RWPE2 (cell line): ENCODE measurements at regions not wholly inside any gene's neighbourhood (a gene's known extent, or its start where the extent isn't known, plus 50 kb on each side); places are given as distances from the start of the nearest gene placed in this dataset.

Experiments
- ATAC-seq: fragments of 200-7000 bp; cut with Tn5 transposase; 3 replicates; pipeline ENCODE4 v1.9.1; 2021; ENCODE audit warnings: low read depth
- DNase-seq: peaks from one replicate; pipeline ENCODE4 v3.0.0-alpha.2; 2020; ENCODE audit warnings: low spot score
- H3K27ac ChIP-seq: fragments of 450-650 bp; 2 replicates; pipeline ENCODE4 v1.5.1; 2017; ENCODE audit warnings: mild to moderate bottlenecking; ENCODE audit not compliant: poor library complexity, severe bottlenecking
- H3K27me3 ChIP-seq: fragments of 250-450 bp; sonication (Bioruptor Pico); 2 replicates; pipeline ENCODE4 v1.5.1; 2021; ENCODE audit warnings: mild to moderate bottlenecking, moderate library complexity; ENCODE audit not compliant: insufficient read depth, poor library complexity, severe bottlenecking
- H3K36me3 ChIP-seq: fragments of 250-450 bp; sonication (Bioruptor Pico); 2 replicates; pipeline ENCODE4 v1.5.1; 2020; ENCODE audit warnings: low read depth, mild to moderate bottlenecking, moderate library complexity
- H3K4me1 ChIP-seq: fragments of 250-450 bp; sonication (Bioruptor Pico); 2 replicates; pipeline ENCODE4 v1.5.1; 2021; ENCODE audit warnings: mild to moderate bottlenecking, moderate library complexity; ENCODE audit not compliant: insufficient read depth, poor library complexity, severe bottlenecking
- H3K4me3 ChIP-seq: fragments of 250-450 bp; sonication (Bioruptor Pico); 2 replicates; pipeline ENCODE4 v1.5.1; 2021; ENCODE audit warnings: mild to moderate bottlenecking, moderate library complexity; ENCODE audit not compliant: severe bottlenecking
- H3K9me3 ChIP-seq: fragments of 250-450 bp; sonication (Bioruptor Pico); 2 replicates; pipeline ENCODE4 v1.5.1; 2021; ENCODE audit warnings: mild to moderate bottlenecking, moderate library complexity; ENCODE audit not compliant: severe bottlenecking
- TF ChIP-seq, protein P1 (sequence below): fragments of 450-650 bp; IDR thresholded peaks from one replicate; pipeline ENCODE4 v1.5.1; 2017; ENCODE audit warnings: mild to moderate bottlenecking, moderate library complexity; ENCODE audit not compliant: poor library complexity, severe bottlenecking

DNA sequence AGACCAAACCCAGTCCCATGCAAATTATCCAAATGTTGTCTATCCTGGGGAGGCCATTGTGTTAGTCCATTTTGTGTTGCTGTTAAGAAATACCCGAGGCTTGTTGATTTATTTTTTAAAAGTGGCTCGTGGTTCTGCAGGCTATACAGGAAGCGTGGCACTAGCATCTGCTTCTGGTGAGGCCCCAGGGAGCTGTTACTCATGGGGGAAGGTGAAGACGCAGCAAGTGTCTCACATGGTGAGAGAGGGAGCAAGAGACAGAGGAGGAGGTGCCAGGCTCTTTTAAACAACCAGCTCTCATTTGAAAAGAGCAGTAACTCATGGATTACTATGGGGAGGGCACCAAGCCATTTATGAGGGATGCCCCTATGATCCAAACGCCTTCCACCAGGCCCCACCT lies 80.3 kb upstream of the ARL4C start:
- H3K36me3 ChIP-seq: no peaks in the 10 kb centered on the region
- H3K27me3 ChIP-seq: no peaks in the 10 kb centered on the region
- H3K4me1 ChIP-seq: no peaks in the 10 kb centered on the region
- ATAC-seq (no peak), DNase-seq (no peak)
- no peak overlapping the region for H3K4me3 ChIP-seq
- H3K27ac ChIP-seq: no peak overlapping the region
- TF ChIP-seq, protein P1, sequence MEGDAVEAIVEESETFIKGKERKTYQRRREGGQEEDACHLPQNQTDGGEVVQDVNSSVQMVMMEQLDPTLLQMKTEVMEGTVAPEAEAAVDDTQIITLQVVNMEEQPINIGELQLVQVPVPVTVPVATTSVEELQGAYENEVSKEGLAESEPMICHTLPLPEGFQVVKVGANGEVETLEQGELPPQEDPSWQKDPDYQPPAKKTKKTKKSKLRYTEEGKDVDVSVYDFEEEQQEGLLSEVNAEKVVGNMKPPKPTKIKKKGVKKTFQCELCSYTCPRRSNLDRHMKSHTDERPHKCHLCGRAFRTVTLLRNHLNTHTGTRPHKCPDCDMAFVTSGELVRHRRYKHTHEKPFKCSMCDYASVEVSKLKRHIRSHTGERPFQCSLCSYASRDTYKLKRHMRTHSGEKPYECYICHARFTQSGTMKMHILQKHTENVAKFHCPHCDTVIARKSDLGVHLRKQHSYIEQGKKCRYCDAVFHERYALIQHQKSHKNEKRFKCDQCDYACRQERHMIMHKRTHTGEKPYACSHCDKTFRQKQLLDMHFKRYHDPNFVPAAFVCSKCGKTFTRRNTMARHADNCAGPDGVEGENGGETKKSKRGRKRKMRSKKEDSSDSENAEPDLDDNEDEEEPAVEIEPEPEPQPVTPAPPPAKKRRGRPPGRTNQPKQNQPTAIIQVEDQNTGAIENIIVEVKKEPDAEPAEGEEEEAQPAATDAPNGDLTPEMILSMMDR: no peak
- H3K9me3 ChIP-seq: no peaks in the 10 kb centered on the region

DNA sequence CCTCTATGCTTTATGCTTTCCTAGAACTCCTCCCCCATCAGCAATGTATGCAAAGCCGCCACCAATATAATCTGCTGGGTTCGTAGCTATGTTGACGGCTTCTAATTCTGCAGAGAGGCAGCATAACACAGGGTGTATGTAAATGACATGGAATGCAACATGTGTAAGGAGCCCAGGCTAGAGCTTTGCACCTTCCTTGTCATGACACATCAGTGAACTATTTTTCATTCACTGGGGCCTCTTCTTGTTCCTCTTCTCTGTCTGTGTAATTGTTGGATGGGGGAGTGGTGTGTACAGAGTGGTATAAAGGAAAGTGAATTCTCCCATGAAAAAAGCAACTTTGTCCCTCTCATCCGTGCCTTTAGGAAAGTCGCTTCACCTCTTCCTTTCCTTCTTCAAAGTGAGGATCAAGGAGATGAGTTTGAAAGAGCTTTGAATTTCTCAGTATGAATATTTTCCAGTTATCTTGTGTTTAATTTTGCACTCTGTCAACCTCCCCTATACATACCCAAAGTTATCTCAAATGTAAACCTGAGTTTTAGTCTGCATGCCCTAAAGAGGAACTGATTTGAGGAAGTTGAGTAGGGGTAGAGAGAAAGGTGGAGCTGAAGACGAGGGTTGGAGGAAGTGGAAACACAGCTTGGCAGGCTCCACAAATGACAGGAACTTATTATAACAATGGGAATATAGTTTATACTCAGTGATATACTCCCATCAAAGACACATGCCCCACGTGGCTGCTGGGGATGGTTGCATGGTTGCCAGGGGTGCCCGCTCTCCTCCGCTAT lies 74.9 kb upstream of the ARL4C start:
- Histone ChIP-seq H3K4me3 (no peak overlapping the region), H3K36me3 (no peaks in the 10 kb centered on the region), H3K9me3 (no peaks in the 10 kb centered on the region), H3K4me1 (no peaks in the 10 kb centered on the region), H3K27me3 (no peaks in the 10 kb centered on the region), H3K27ac (no peak overlapping the region)
- DNase-seq (no peak), ATAC-seq (no peak)
- TF ChIP-seq, protein P1: no peak

DNA sequence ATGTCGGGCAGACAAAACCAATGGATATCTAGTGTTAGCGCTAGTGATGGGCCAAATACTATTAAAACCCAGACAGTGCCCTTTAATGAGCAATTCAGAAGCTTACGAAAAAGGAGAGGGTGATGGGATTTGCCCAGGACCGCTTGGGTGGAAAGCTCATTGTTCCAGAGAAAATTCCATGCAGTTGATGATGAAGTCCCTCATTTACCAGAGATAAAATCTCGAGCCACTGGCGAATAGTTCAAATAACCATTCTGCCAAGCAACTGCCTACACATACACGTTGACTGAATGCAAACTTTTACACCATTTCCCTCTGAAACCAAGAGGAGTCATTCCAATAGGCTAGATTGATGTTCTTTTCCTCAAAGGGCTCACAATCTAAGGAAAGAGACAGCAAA lies 73.6 kb upstream of the ARL4C start:
- ATAC-seq (no peak), DNase-seq (no peak)
- Histone ChIP-seq H3K9me3 (no peaks in the 10 kb centered on the region), H3K27ac (no peak overlapping the region), H3K4me3 (no peak overlapping the region), H3K4me1 (no peaks in the 10 kb centered on the region), H3K27me3 (no peaks in the 10 kb centered on the region), H3K36me3 (no peaks in the 10 kb centered on the region)
- TF ChIP-seq, protein P1: no peak

DNA sequence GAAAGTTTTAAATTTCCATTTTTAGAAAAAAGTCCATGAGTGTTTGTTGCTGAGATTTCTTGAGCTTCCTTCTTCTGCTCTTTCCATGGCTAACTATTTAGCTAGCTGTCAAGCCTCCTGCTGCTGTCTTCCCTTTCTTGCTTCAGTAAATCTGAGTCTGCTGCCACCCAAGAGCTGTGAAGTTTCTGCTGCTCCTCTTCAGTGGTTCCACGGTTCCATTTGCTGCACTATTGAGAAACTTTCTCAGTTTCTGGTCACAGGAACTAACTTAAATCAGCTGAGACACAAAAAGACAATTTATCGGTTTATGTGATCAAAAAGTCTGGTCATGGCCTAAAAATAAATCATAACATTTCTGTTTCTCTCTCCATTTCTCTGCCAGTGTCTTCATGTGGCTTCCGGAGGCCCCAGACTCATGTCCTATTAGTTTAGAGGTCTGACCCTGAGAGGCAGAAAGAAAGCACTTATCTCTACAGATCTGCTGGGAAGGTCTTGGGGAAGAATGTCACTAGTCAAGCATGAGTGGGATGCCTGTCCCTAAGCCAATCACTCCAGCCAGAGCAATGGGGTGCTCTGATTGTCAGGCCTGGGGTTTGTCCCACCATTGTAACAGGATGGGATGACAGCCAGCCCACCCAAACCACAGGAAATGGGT lies 73.0 kb upstream of the ARL4C start:
- no peaks in the 10 kb centered on the region for H3K36me3 ChIP-seq
- TF ChIP-seq, protein P1: no peak
- H3K4me1 ChIP-seq: no peaks in the 10 kb centered on the region
- no peak overlapping the region for H3K27ac ChIP-seq
- DNase-seq: no peak
- no peak for ATAC-seq
- H3K4me3 ChIP-seq: no peak overlapping the region
- H3K27me3 ChIP-seq: no peaks in the 10 kb centered on the region
- no peaks in the 10 kb centered on the region for H3K9me3 ChIP-seq

DNA sequence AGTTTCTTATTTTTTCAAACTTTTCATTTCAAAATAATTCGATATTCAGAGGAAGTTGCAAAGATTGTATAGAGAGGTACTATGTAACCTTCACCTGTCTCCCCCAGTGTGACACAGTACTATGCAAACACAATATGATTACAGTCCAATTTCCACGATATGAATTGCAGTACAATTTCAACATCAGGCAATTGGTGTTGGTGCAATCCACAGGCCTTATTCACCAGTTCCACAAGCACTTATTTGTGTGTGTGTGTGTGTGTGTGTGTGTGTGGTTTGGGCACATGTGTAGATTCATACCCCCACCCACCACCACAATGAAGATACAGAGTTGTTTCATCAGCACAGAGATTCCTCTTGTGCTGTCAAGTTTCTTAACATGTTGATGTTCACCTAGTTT lies 69.7 kb upstream of the ARL4C start:
- Histone ChIP-seq H3K4me1 (no peaks in the 10 kb centered on the region), H3K4me3 (no peak overlapping the region), H3K27ac (no peak overlapping the region), H3K36me3 (no peaks in the 10 kb centered on the region), H3K9me3 (no peaks in the 10 kb centered on the region), H3K27me3 (no peaks in the 10 kb centered on the region)
- no peak for DNase-seq
- TF ChIP-seq, protein P1: no peak
- no peak for ATAC-seq
